ENCODE measurements at regions not wholly inside any gene's neighbourhood (a gene's known extent, or its start where the extent isn't known, plus 50 kb on each side); places are given as distances from the start of the nearest gene placed in this dataset.

GRCh38 chr12:131350943-131351318 is 360.0 kb upstream of the SFSWAP start (continued):
- TF ChIP-seq ZC3H4 (CRISPR knock-in tag; IDR thresholded peaks at IDR 0.05; ENCODE audit: borderline replicate concordance) (0 out of 2 replicates have a peak, but pooled peaks have one; percentile 36), FOXK1 (CRISPR knock-in tag; IDR thresholded peaks at IDR 0.05; ENCODE audit: borderline replicate concordance) (0 out of 2 replicates have a peak, but pooled peaks have one; percentile 56), POU5F1 (IDR thresholded peaks at IDR 0.05; ENCODE audit: borderline replicate concordance, low read depth, low read length, partially characterized antibody) (no peak), PCBP1 (IDR thresholded peaks at IDR 0.05; ENCODE audit: low read depth, low read length, poor library complexity, severe bottlenecking) (no peak), THRAP3 (IDR thresholded peaks at IDR 0.05; ENCODE audit: borderline replicate concordance) (no peak)

- POLR2A ChIA-PET, result no interaction called here
- Histone ChIP-seq H4K20me1 (replicated peaks; ENCODE audit: control insufficient read depth, insufficient read depth, low read length) (no peaks in the 10 kb centered on the region), H3K4me2 (ENCODE audit: insufficient read depth, low read length) (peak overlapping the region; percentile 85), H3K27ac (ENCODE audit: extremely low read depth, low read depth, low read length) (peak overlapping the region; percentile 93), H3K4me1 (replicated peaks in 1 of 2; ENCODE audit: control insufficient read depth in 2 of 2, insufficient read depth in 2 of 2, low read length in 2 of 2) (peaks cover 40 to 43% of the 10 kb centered on the region in 2 experiments), H3K4me3 (peak overlapping the region; percentile 20; the same call in 1 of the 2 replicates), H3K27me3 (ENCODE audit: control insufficient read depth in 2 of 2, insufficient read depth in 2 of 2, low read length in 2 of 2) (no peaks in the 10 kb centered on the region), H3K9ac (ENCODE audit: insufficient read depth in 1 of 2, low read depth in 2 of 2, low read length in 2 of 2) (peak overlapping the region; percentile 79 to 85), H3K9me1 (ENCODE audit: control insufficient read depth, insufficient read depth, low read length) (no peaks in the 10 kb centered on the region), H3K79me2 (ENCODE audit: control insufficient read depth, insufficient read depth, low read length) (no peaks in the 10 kb centered on the region), H3K9me3 (replicated peaks; ENCODE audit: control insufficient read depth, insufficient read depth, low read depth, low read length) (peaks cover 7% of the 10 kb centered on the region), H2AFZ (ENCODE audit: low read depth, low read length) (peak overlapping the region; percentile 70), H3K36me3 (ENCODE audit: control insufficient read depth, insufficient read depth, low read length) (no peaks in the 10 kb centered on the region; the same call in 2 of the 3 replicates)
- intact Hi-C loops (cut with micrococcal nuclease), result loop anchor here (10.0 kb wide), 2 partner anchors 117 to 517 kb away; partner anchors contain the start of gene STX2
- peak; percentile 91 for ATAC-seq
- 50% methylated on average over 5 of the region's 5 CpGs for WGBS (ENCODE audit: insufficient coverage, low coverage, missing lambda C conversion rate)
- peak; percentile 69 to 93 (median 92) for DNase-seq (ENCODE audit: extremely low read depth in 1 of 4, low spot score in 3 of 4)
- peak; percentile 89 for FAIRE-seq
- in situ Hi-C loops (cut with MboI), result no loop called here
- CTCF ChIA-PET (ENCODE audit: low intra/inter-chr PET ratio), result no interaction called here
- no TSS peak for BruUV-seq (replicated peaks)
- TF ChIP-seq GABPB1 (CRISPR knock-in tag; IDR thresholded peaks at IDR 0.05) (0 out of 2 replicates have a peak, but pooled peaks have one; percentile 15), ZNF354B (CRISPR knock-in tag; IDR thresholded peaks at IDR 0.05) (no peak), NFRKB (IDR thresholded peaks at IDR 0.05; ENCODE audit: low read depth) (peak; percentile 61; the same call in 1 of the 2 replicates), ELF4 (CRISPR knock-in tag; IDR thresholded peaks at IDR 0.05) (peak; percentile 23; the same call in 1 of the 2 replicates), CC2D1A (IDR thresholded peaks at IDR 0.05) (peak; percentile 84), CTCF (IDR thresholded peaks at IDR 0.05 in 2 of 3, conservative IDR thresholded peaks at IDR 0.05 in 1 of 3; ENCODE audit: insufficient read depth in 2 of 3, low read depth in 1 of 3, low read length in 3 of 3) (no peak), TAF7 (tag; IDR thresholded peaks at IDR 0.05) (peak; percentile 55), CREB3 (tag; conservative IDR thresholded peaks at IDR 0.05; ENCODE audit: low read depth) (0 out of 2 replicates have a peak, but pooled peaks have one; percentile 30), E2F3 (CRISPR knock-in tag; IDR thresholded peaks at IDR 0.05) (peak; percentile 68; the same call in 1 of the 2 replicates), PKNOX1 (IDR thresholded peaks at IDR 0.05) (peak; percentile 84)
Observed at GRCh38 chr12:131351319-131352028, 359.4 kb upstream of the SFSWAP start.
